IPS-18a (cell line): ENCODE measurements at regions not wholly inside any gene's neighbourhood (a gene's known extent, or its start where the extent isn't known, plus 50 kb on each side); places are given as distances from the start of the nearest gene placed in this dataset.

ENCODE experiments used
- H3K27ac ChIP-seq: one replicate; pipeline ENCODE4 v1.5.1; 2013; ENCODE audit warnings: low read length
- H3K27me3 ChIP-seq: one replicate; pipeline ENCODE4 v1.6.1; 2013; ENCODE audit warnings: mild to moderate bottlenecking, low read length; ENCODE audit not compliant: control insufficient read depth, insufficient read depth
- H3K36me3 ChIP-seq: one replicate; pipeline ENCODE4 v1.6.1; 2013; ENCODE audit warnings: low read depth, low read length; ENCODE audit not compliant: control insufficient read depth
- H3K4me1 ChIP-seq: one replicate; pipeline ENCODE4 v1.6.1; 2013; ENCODE audit warnings: low read depth, low read length; ENCODE audit not compliant: control insufficient read depth
- H3K4me3 ChIP-seq: one replicate; pipeline ENCODE4 v1.5.1; 2013; ENCODE audit warnings: low read length
- H3K9ac ChIP-seq: one replicate; pipeline ENCODE4 v1.6.1; 2013; ENCODE audit warnings: mild to moderate bottlenecking, low read length, moderate library complexity
- H3K9me3 ChIP-seq: one replicate; pipeline ENCODE4 v1.6.1; 2013; ENCODE audit warnings: low read depth, low read length; ENCODE audit not compliant: control insufficient read depth

DNA sequence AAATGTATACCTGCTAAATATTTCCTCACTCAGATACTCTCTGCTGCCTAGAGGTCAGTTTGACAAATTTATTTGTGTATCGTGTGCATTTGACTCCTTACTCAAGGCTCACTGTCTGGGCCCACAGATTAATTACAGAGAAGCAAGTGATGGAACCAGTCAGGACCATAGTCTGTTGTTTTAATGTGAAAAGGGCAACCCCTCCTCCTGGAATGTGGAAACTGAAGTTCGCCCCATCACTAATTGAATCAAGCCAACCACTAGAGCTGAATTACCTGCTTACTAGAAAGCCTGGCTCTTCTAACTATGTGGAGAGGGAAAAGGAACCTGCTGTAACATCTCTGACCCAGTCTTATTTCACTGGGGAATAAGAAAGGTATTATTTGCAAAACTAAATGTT is 199.9 kb upstream of the KRR1 start:
- H3K27me3 ChIP-seq = no peaks in the 10 kb centered on the region
- peak overlapping the region; percentile 16 for H3K4me3 ChIP-seq
- H3K27ac ChIP-seq = no peak overlapping the region
- no peak overlapping the region for H3K9ac ChIP-seq
- peaks cover 29% of the 10 kb centered on the region for H3K4me1 ChIP-seq
- H3K9me3 ChIP-seq = no peaks in the 10 kb centered on the region
- H3K36me3 ChIP-seq = no peaks in the 10 kb centered on the region

DNA sequence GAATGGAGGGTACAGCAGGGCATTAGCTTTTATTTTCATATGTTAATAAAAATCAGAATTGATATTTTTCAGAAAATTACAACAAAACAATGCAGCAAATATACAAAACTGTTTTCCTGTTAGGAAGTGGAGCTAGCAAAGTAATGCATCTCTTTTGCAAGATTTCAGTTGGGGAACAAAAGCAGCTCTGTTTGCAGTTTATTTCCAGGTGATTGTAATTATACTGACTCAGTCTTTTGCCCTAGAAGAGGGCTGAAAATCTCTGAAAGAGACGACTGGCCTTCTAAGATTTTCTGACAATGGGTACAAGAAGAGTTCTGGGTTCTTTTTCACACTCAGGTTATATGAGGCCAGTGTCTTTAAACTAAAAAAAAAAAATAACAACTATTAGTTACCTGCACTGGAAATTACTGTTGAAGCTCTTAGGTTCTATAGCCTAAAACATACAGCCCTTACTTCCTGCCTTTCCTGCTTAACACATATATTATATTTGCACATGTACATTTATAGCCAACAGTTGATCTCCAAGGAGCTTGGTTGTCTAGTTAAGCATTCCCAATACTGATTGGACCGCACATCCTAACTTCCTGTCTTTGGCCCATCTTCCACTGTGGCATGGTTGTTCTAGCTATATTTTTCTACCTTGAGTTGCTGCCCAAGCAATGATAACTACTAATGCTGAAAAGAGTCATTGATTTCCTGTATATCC is 199.1 kb upstream of the KRR1 start:
- no peaks in the 10 kb centered on the region for H3K36me3 ChIP-seq
- H3K27me3 ChIP-seq = no peaks in the 10 kb centered on the region
- no peak overlapping the region for H3K27ac ChIP-seq
- H3K4me3 ChIP-seq = no peak overlapping the region
- peaks cover 37% of the 10 kb centered on the region for H3K4me1 ChIP-seq
- H3K9ac ChIP-seq = no peak overlapping the region
- H3K9me3 ChIP-seq = no peaks in the 10 kb centered on the region

DNA sequence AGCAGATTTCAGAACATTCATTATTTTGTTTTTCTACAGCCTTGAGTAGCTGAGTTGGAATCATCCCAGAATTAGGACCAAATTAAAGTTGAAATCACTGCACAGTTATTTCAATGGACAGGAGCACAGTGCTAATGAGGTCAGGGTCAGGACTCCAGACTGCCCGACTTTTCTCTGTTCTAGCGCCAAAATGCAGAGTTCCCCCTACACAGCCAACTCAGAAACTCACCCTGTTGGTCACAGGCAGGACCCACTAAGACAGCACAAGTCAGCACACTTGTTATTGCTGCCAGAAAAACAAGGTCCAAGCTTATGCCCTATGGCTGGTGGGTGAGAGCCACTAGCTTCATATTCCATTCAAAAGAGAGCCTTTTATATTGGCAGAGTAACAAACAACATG is 198.1 kb upstream of the KRR1 start:
- H3K9me3 ChIP-seq = no peaks in the 10 kb centered on the region
- H3K9ac ChIP-seq = no peak overlapping the region
- no peak overlapping the region for H3K4me3 ChIP-seq
- H3K27me3 ChIP-seq = no peaks in the 10 kb centered on the region
- H3K36me3 ChIP-seq = no peaks in the 10 kb centered on the region
- peaks cover 44% of the 10 kb centered on the region for H3K4me1 ChIP-seq
- H3K27ac ChIP-seq = no peak overlapping the region

DNA sequence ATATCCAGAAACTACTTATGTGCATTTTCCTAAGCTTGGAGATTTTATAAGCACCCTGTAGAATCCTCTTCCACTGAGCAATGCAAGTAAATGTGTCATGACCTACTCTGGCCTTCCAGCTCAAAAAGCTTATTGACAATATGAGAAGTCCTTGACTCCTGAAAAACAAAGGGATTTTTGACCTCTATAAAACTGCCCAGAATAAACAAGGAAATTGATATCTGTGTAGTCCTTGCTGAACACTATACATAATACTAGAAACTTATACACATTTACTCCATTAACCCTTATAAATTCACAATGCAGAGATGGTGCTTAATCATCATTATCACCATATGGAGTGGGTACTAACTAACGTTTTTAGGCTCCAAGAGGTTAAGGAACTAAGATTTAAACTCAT is 197.4 kb upstream of the KRR1 start:
- Histone ChIP-seq H3K27me3 (no peaks in the 10 kb centered on the region), H3K36me3 (no peaks in the 10 kb centered on the region), H3K4me1 (peaks cover 49% of the 10 kb centered on the region), H3K9me3 (no peaks in the 10 kb centered on the region), H3K27ac (no peak overlapping the region), H3K4me3 (no peak overlapping the region), H3K9ac (no peak overlapping the region)

DNA sequence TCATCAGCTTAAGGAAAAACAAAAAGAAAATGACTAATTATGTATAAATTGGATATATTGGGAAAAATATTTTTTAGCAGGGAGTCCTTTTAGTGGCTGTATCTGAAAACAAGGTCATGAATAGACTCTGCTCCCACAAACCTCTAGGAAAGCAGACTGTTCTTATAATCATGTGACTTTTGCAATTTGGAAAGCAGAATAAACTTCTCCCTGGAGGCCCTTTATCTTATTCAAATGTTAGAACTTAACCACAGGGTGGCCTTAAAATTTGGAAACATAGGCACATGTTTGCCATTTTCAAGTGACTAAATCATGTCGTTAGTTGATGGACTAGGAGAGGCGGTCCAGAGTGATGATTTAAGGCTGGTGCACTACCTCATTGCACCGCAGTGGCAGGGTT is 196.6 kb upstream of the KRR1 start:
- Histone ChIP-seq H3K4me1 (peaks cover 44% of the 10 kb centered on the region), H3K36me3 (no peaks in the 10 kb centered on the region), H3K4me3 (no peak overlapping the region), H3K27me3 (no peaks in the 10 kb centered on the region), H3K9me3 (no peaks in the 10 kb centered on the region), H3K27ac (no peak overlapping the region), H3K9ac (no peak overlapping the region)

DNA sequence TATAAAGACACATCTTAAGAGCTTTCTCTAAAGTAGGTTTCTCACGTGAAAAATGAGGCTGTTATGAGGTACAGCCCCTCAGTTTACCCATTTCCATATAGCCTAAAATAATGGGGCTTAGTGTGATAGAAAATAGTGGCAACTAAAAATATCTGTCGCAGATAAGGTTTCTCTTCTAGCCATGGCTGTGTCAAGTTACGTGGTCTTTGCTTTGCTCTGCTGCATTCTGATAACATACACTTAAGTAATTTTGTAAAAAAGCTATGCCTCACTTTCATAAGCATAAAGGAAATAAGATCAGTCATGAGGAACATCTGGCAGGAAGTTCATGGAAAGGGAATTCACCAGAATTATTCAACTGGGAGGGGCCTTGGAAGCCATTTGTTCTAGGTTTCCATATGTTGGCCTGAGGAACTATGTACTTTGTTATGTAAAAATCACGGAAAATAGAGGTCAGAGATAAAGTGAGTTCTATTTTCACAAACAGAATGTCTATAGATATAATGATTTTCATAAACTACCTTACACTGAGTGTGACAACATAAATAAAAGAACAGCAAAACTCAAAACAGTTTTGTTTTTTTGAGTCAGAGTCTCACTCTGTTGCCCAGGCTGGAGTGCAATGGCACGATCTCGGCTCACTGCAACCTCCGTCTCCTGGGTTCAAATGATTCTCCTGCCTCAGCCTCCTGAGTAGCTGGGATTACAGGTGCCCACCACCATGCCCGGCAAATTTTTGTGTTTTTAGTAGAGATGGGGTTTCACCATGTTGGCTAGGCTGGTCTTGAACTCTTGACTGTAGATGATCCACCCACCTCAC is 195.6 kb upstream of the KRR1 start:
- Histone ChIP-seq H3K4me3 (no peak overlapping the region), H3K9ac (no peak overlapping the region), H3K4me1 (peaks cover 40% of the 10 kb centered on the region), H3K27ac (no peak overlapping the region), H3K27me3 (no peaks in the 10 kb centered on the region), H3K36me3 (no peaks in the 10 kb centered on the region), H3K9me3 (no peaks in the 10 kb centered on the region)

DNA sequence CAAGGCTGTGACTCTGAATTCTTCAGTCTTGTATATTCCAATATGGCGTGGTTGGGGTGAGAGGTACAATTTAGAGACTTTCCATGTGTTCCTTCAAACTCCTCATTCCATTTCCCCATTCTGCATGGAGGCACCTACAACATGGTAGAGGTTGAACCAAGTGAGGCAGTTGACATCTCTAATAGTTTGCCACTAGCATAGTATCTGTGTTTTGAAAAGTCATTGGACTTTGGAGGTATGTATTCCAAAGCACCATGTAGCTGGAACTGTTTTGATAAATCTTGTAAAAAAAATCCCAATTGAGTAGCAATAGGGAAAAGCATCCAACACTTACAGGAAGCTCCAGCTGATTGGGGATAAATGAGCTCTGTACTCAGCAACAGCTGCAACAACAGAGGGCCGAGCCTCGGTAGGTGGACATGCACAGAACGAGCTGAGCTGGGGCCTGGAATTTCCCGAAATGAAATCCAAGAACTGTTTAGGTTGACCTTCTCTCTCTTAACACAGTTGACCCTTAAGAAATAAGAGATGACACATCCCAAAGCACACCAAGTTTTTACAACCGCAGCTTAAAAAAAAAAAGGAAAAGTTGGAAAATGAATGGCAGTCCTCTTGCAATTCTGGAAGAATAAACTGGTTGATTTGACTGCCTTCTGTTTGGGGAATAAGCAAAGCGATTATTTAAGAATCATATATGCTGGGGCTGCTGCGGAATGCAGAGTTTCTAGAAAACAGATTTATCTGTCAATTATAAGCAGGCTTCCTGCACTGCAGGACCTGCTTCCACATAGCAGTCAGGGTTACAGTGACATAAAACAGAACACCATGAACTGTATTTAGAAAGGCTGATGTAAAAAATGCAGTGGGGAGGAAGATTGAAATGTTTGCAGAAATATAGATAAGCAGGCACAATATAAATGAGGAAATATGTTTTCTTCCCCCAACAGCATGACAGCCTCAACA is 194.6 kb upstream of the KRR1 start:
- H3K4me1 ChIP-seq = peaks cover 34% of the 10 kb centered on the region
- H3K4me3 ChIP-seq = no peak overlapping the region

DNA sequence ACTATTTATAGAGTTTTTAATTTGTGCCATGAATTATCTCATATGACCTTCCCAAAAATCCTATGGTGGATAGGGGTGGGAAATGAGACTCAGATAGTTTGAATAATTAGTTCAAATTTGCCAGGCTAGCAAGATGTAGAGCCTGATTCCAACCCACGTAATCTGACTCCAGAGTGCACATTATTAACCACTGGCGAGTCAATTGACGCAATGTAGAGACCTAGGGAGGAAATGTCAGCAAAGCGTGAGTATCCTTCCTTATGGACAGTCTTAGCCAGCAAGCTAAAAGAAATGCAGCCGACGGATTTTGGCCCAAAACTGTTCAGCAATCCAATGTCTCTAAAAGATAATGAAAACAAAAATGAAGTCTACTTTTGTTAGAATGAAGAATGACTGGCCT is 193.3 kb upstream of the KRR1 start:
- peaks cover 37% of the 10 kb centered on the region for H3K4me1 ChIP-seq

More for the DNA sequence above, 194.6 kb upstream of the KRR1 start:
- no peak overlapping the region for H3K9ac ChIP-seq
- no peaks in the 10 kb centered on the region for H3K36me3 ChIP-seq
- no peak overlapping the region for H3K27ac ChIP-seq
- H3K9me3 ChIP-seq = no peaks in the 10 kb centered on the region
- no peaks in the 10 kb centered on the region for H3K27me3 ChIP-seq

DNA sequence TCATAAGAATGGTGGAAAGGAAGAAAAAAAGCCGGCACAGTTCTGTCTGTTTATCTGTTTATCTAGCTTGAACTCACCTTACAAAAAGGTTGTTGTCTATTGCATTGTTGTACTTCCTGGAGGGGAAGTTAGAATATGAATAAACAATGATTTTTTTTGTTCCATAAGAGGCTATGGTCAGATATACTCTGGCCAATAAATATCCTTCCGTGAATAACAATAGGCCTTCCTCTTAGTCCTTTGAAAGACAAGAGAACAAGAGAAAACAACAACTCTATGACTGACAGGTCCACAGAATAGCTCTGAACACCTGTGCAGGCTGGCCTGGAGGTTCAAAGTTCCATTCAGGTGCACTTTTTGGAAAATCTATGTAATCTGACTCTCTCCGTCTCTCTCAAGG is 192.8 kb upstream of the KRR1 start:
- no peak overlapping the region for H3K4me3 ChIP-seq
- H3K9me3 ChIP-seq = no peaks in the 10 kb centered on the region
- H3K27ac ChIP-seq = no peak overlapping the region

More for the DNA sequence above, 193.3 kb upstream of the KRR1 start:
- Histone ChIP-seq H3K27ac (no peak overlapping the region), H3K9ac (no peak overlapping the region), H3K4me3 (no peak overlapping the region), H3K27me3 (no peaks in the 10 kb centered on the region), H3K36me3 (no peaks in the 10 kb centered on the region), H3K9me3 (no peaks in the 10 kb centered on the region)

DNA sequence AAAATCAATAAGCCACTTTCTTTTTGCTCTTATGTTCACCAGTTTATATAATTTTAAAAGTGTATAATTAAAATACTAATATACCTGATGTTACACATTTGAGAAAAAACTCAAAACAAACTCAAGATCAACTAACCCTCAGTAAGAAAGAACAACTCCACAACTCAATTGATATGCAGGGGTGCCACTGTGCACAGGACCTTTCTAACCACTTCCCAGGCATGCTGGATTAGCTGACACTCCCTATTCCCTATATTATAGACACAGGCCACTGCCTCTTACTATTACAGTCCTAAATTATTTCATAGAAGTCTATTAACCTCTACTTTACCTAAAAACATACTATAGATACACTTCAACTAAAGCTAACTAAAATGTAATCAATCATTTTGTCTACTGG is 191.7 kb upstream of the KRR1 start:
- Histone ChIP-seq H3K27ac (no peak overlapping the region), H3K4me1 (peaks cover 40% of the 10 kb centered on the region), H3K36me3 (no peaks in the 10 kb centered on the region), H3K9me3 (no peaks in the 10 kb centered on the region), H3K27me3 (no peaks in the 10 kb centered on the region), H3K9ac (no peak overlapping the region), H3K4me3 (no peak overlapping the region)

More for the DNA sequence above, 192.8 kb upstream of the KRR1 start:
- no peaks in the 10 kb centered on the region for H3K27me3 ChIP-seq
- H3K4me1 ChIP-seq = peaks cover 40% of the 10 kb centered on the region
- H3K36me3 ChIP-seq = no peaks in the 10 kb centered on the region
- no peak overlapping the region for H3K9ac ChIP-seq

DNA sequence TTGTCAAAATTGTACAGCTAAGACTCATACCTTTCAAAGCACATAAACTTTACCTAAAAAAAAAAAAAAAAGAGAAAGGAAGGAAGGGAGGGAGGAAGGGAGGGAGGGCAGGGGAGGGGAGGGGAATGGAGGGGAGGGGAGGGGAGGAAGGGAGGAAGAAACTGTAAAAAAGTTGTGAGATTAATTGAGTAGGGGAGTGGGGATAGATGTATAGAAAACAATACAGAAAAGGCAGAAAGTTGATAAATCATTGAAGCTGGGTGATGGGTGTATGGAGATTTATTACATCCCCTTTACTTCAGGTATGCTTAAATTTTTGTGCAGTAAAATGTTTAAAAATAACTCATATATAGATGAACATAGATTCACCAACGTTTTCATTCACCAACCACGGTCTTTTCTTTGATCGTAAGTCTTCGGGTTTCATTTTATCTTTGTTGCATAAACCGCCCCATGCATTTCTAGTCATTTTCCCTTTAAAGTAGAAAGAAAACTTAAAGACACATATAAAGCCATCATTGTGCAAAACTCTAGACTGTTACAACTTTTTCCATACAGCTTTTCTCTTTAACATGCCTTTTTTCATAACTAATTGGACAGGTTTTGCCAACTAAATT is 191.2 kb upstream of the KRR1 start:
- H3K4me3 ChIP-seq = no peak overlapping the region
- H3K27ac ChIP-seq = no peak overlapping the region
- no peaks in the 10 kb centered on the region for H3K9me3 ChIP-seq
- H3K27me3 ChIP-seq = no peaks in the 10 kb centered on the region
- H3K4me1 ChIP-seq = peaks cover 40% of the 10 kb centered on the region
- H3K36me3 ChIP-seq = no peaks in the 10 kb centered on the region
- no peak overlapping the region for H3K9ac ChIP-seq
